ES-I3 (cell line): ENCODE measurements at regions not wholly inside any gene's neighbourhood (a gene's known extent, or its start where the extent isn't known, plus 50 kb on each side); places are given as distances from the start of the nearest gene placed in this dataset.

Experiments used
- H3K36me3 ChIP-seq: 2 replicates; pipeline ENCODE4 v1.6.1; 2013; ENCODE audit warnings: mild to moderate bottlenecking, low read length, control low read depth, moderate library complexity; ENCODE audit not compliant: insufficient read depth
- H3K4me1 ChIP-seq: 2 replicates; pipeline ENCODE4 v1.6.1; 2013; ENCODE audit warnings: mild to moderate bottlenecking, control low read depth, low read length; ENCODE audit not compliant: insufficient read depth
- H3K9ac ChIP-seq: 2 replicates; pipeline ENCODE4 v1.6.1; 2013; ENCODE audit warnings: low read depth, mild to moderate bottlenecking, low read length, moderate library complexity
- H3K9me3 ChIP-seq: 2 replicates; pipeline ENCODE4 v1.6.1; 2013; ENCODE audit warnings: mild to moderate bottlenecking, low read length, moderate library complexity; ENCODE audit not compliant: control insufficient read depth, insufficient read depth

GRCh38 chr20:12201289-12201991 is 283.7 kb downstream of the BTBD3 start:
- no peaks in the 10 kb centered on the region for H3K4me1 ChIP-seq
- H3K9ac ChIP-seq = no peak overlapping the region
- H3K36me3 ChIP-seq = no peaks in the 10 kb centered on the region
- no peaks in the 10 kb centered on the region for H3K9me3 ChIP-seq

- H3K9ac ChIP-seq = no peak overlapping the region
- no peaks in the 10 kb centered on the region for H3K36me3 ChIP-seq
- H3K9me3 ChIP-seq = no peaks in the 10 kb centered on the region
- no peaks in the 10 kb centered on the region for H3K4me1 ChIP-seq
These were observed 285.7 kb downstream of the BTBD3 start for GRCh38 chr20:12203399-12203798.

- H3K36me3 ChIP-seq = no peaks in the 10 kb centered on the region
- no peaks in the 10 kb centered on the region for H3K4me1 ChIP-seq
- no peaks in the 10 kb centered on the region for H3K9me3 ChIP-seq
These were observed 286.3 kb downstream of the BTBD3 start for GRCh38 chr20:12203981-12204380.

GRCh38 chr20:12207875-12208274 is 290.2 kb downstream of the BTBD3 start:
- no peaks in the 10 kb centered on the region for H3K36me3 ChIP-seq
- H3K4me1 ChIP-seq = no peaks in the 10 kb centered on the region
- H3K9me3 ChIP-seq = no peaks in the 10 kb centered on the region
- H3K9ac ChIP-seq = no peak overlapping the region

More at GRCh38 chr20:12203981-12204380, 286.3 kb downstream of the BTBD3 start:
- no peak overlapping the region for H3K9ac ChIP-seq

- peaks cover 1% of the 10 kb centered on the region; the same call in 1 of the 2 replicates for H3K9me3 ChIP-seq
- no peaks in the 10 kb centered on the region for H3K4me1 ChIP-seq
- no peaks in the 10 kb centered on the region for H3K36me3 ChIP-seq
- no peak overlapping the region for H3K9ac ChIP-seq
These were observed 292.9 kb downstream of the BTBD3 start for GRCh38 chr20:12210591-12210990.

- peaks cover 6% of the 10 kb centered on the region; the same call in 1 of the 2 replicates for H3K9me3 ChIP-seq
- no peak overlapping the region for H3K9ac ChIP-seq
- no peaks in the 10 kb centered on the region for H3K36me3 ChIP-seq
- H3K4me1 ChIP-seq = no peaks in the 10 kb centered on the region
These were observed 293.7 kb downstream of the BTBD3 start for GRCh38 chr20:12211361-12211760.

GRCh38 chr20:12217382-12217781 is 299.7 kb downstream of the BTBD3 start:
- H3K9ac ChIP-seq = no peak overlapping the region
- peaks cover 10% of the 10 kb centered on the region; the same call in 1 of the 2 replicates for H3K9me3 ChIP-seq
- no peaks in the 10 kb centered on the region for H3K4me1 ChIP-seq
- H3K36me3 ChIP-seq = no peaks in the 10 kb centered on the region

GRCh38 chr20:12219798-12220197 is 302.1 kb downstream of the BTBD3 start:
- H3K9ac ChIP-seq = no peak overlapping the region
- H3K4me1 ChIP-seq = no peaks in the 10 kb centered on the region
- no peaks in the 10 kb centered on the region for H3K36me3 ChIP-seq
- peaks cover 10% of the 10 kb centered on the region; the same call in 1 of the 2 replicates for H3K9me3 ChIP-seq

- no peaks in the 10 kb centered on the region for H3K36me3 ChIP-seq
- no peaks in the 10 kb centered on the region for H3K9me3 ChIP-seq
- H3K4me1 ChIP-seq = no peaks in the 10 kb centered on the region
- H3K9ac ChIP-seq = no peak overlapping the region
These were observed 305.4 kb downstream of the BTBD3 start for GRCh38 chr20:12223057-12223456.

GRCh38 chr20:12225898-12226297 is 308.2 kb downstream of the BTBD3 start:
- no peaks in the 10 kb centered on the region for H3K9me3 ChIP-seq
- H3K9ac ChIP-seq = no peak overlapping the region
- no peaks in the 10 kb centered on the region for H3K4me1 ChIP-seq
- H3K36me3 ChIP-seq = no peaks in the 10 kb centered on the region

- Histone ChIP-seq H3K9me3 (no peaks in the 10 kb centered on the region), H3K9ac (no peak overlapping the region), H3K4me1 (no peaks in the 10 kb centered on the region), H3K36me3 (no peaks in the 10 kb centered on the region)
These were observed 312.2 kb downstream of the BTBD3 start for GRCh38 chr20:12229891-12230290.

GRCh38 chr20:12237772-12238171 is 320.1 kb downstream of the BTBD3 start:
- Histone ChIP-seq H3K9me3 (no peaks in the 10 kb centered on the region), H3K36me3 (no peaks in the 10 kb centered on the region), H3K4me1 (peaks cover 5% of the 10 kb centered on the region; the same call in 1 of the 2 replicates), H3K9ac (no peak overlapping the region)

GRCh38 chr20:12241065-12241464 is 323.4 kb downstream of the BTBD3 start:
- Histone ChIP-seq H3K4me1 (peaks cover 5% of the 10 kb centered on the region; the same call in 1 of the 2 replicates), H3K9ac (no peak overlapping the region), H3K36me3 (no peaks in the 10 kb centered on the region), H3K9me3 (no peaks in the 10 kb centered on the region)

- H3K9ac ChIP-seq = no peak overlapping the region
- no peaks in the 10 kb centered on the region for H3K9me3 ChIP-seq
- no peaks in the 10 kb centered on the region for H3K36me3 ChIP-seq
- no peaks in the 10 kb centered on the region for H3K4me1 ChIP-seq
These were observed 325.6 kb downstream of the BTBD3 start for GRCh38 chr20:12243327-12243726.

GRCh38 chr20:12248481-12248880 is 330.8 kb downstream of the BTBD3 start:
- no peaks in the 10 kb centered on the region for H3K9me3 ChIP-seq
- no peaks in the 10 kb centered on the region for H3K36me3 ChIP-seq
- peaks cover 12% of the 10 kb centered on the region for H3K4me1 ChIP-seq
- no peak overlapping the region for H3K9ac ChIP-seq
